GM23248 (cell line): ENCODE measurements at regions not wholly inside any gene's neighbourhood (a gene's known extent, or its start where the extent isn't known, plus 50 kb on each side); places are given as distances from the start of the nearest gene placed in this dataset.

Experiments
- EZH2 ChIP-seq: fragments of 200-600 bp; sonication (generic); IDR thresholded peaks from 2 replicates; pipeline ENCODE4 v1.6.1; 2018; ENCODE audit warnings: antibody characterized with exemption, mild to moderate bottlenecking; ENCODE audit not compliant: insufficient read depth, poor library complexity, severe bottlenecking
- EZH2phosphoT487 ChIP-seq: fragments of 200-600 bp; sonication (generic); IDR thresholded peaks from 2 replicates; pipeline ENCODE4 v1.6.1; 2018; ENCODE audit warnings: antibody characterized with exemption, moderate library complexity, mild to moderate bottlenecking, low read depth; ENCODE audit not compliant: insufficient read depth

GRCh38 chr10:3412071-3412582, 239.5 kb upstream of the PITRM1 start:
- TF ChIP-seq EZH2 (no peak), EZH2phosphoT487 (no peak)
